Tibial nerve (tissue), 4 donors: ENCODE measurements at regions not wholly inside any gene's neighbourhood (a gene's known extent, or its start where the extent isn't known, plus 50 kb on each side); places are given as distances from the start of the nearest gene placed in this dataset.

Source experiments
- EP300 ChIP-seq, 2 donors: sonication (generic); formaldehyde crosslinking; IDR thresholded peaks; one replicate each; pipeline ENCODE4 v1.6.1; 2017; ENCODE audit warnings: antibody characterized with exemption in 2 of 2, mild to moderate bottlenecking in 1 of 2
- POLR2A ChIP-seq, 2 donors: fragments of 450-650 bp; IDR thresholded peaks; one replicate each; pipeline ENCODE4 v1.6.1; 2017; ENCODE audit warnings: antibody characterized with exemption in 2 of 2, mild to moderate bottlenecking in 2 of 2, moderate library complexity in 2 of 2
- TF ChIP-seq, protein P1 (sequence below), 5 experiments: fragments of 200-600 bp in 3 of 5; fragments of 450-650 bp in 2 of 5; sonication (generic) in 3 of 5; IDR thresholded peaks; one replicate each; pipeline ENCODE4 v1.5.1; 2016 to 2019; ENCODE audit warnings: antibody characterized with exemption in 5 of 5, mild to moderate bottlenecking in 3 of 5, moderate library complexity in 2 of 5

- TF ChIP-seq, protein P1, sequence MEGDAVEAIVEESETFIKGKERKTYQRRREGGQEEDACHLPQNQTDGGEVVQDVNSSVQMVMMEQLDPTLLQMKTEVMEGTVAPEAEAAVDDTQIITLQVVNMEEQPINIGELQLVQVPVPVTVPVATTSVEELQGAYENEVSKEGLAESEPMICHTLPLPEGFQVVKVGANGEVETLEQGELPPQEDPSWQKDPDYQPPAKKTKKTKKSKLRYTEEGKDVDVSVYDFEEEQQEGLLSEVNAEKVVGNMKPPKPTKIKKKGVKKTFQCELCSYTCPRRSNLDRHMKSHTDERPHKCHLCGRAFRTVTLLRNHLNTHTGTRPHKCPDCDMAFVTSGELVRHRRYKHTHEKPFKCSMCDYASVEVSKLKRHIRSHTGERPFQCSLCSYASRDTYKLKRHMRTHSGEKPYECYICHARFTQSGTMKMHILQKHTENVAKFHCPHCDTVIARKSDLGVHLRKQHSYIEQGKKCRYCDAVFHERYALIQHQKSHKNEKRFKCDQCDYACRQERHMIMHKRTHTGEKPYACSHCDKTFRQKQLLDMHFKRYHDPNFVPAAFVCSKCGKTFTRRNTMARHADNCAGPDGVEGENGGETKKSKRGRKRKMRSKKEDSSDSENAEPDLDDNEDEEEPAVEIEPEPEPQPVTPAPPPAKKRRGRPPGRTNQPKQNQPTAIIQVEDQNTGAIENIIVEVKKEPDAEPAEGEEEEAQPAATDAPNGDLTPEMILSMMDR (IDR thresholded peaks at IDR 0.05): no peak
- TF ChIP-seq POLR2A (IDR thresholded peaks at IDR 0.05) (no peak), EP300 (IDR thresholded peaks at IDR 0.05) (no peak)
Observed at GRCh38 chr1:191160837-191161236, 683.2 kb upstream of the BRINP3 start.
